ENCODE measurements at regions not wholly inside any gene's neighbourhood (a gene's known extent, or its start where the extent isn't known, plus 50 kb on each side); places are given as distances from the start of the nearest gene placed in this dataset.

DNA sequence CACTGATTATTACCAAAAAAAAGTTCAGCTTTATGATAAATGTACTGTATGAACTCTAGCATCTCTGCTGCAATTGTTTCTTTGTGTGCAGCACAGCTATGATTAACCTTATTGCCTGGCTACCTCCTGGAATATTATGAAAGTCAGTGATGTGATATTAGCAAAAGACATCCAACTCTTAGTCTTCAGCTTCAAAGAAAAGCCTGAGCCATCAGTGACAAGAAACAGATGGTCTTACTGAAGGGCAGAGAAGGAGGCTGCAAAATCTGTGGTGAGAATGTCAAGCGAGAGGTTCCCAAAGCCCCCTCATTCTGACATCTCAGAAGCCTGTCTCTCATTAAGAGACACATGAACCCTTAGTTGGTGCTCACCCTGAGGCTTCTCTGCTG is 89.4 kb upstream of the TNFAIP3 start:
- TF ChIP-seq EZH2 (IDR thresholded peaks at IDR 0.05) = no peak
- no peak for TF ChIP-seq POLR2AphosphoS5 (IDR thresholded peaks at IDR 0.05; ENCODE audit: borderline replicate concordance, low read depth, low read length)
